IMR-90 (cell line): ENCODE measurements at regions not wholly inside any gene's neighbourhood (a gene's known extent, or its start where the extent isn't known, plus 50 kb on each side); places are given as distances from the start of the nearest gene placed in this dataset.

Source experiments
- ATAC-seq: fragments of 200-7000 bp; cut with Tn5 transposase; 2 replicates; pipeline ENCODE4 v1.9.1; 2020; ENCODE audit warnings: low read depth, mild to moderate bottlenecking, moderate library complexity
- BruUV-seq: library from RNA; stranded (reverse); fragments of 400-500 nt; replicated peaks from 2 replicates; lab custom pipeline; 2021; lab: Mats Ljungman, UMichigan
- CTCF ChIA-PET: fragments of 300-600 bp; formaldehyde crosslinking; extraction: SDS; loops from one replicate; lab custom pipeline; 2021; ENCODE audit warnings: antibody characterized with exemption; lab: Yijun Ruan, JAX
- POLR2A ChIA-PET: fragments of 300-600 bp; sonication (Branson Sonifier 250); formaldehyde crosslinking; loops from one replicate; lab custom pipeline; 2022; ENCODE audit warnings: antibody characterized with exemption; ENCODE audit not compliant: unreplicated experiment; lab: Charles Lee
- DNase-seq: peaks from one replicate; pipeline ENCODE4 v3.0.0; 2013
- H2AFZ ChIP-seq: replicated peaks from 2 replicates; pipeline ENCODE3; 2013; ENCODE audit warnings: low read length, mild to moderate bottlenecking; ENCODE audit not compliant: poor library complexity
- H2AK5ac ChIP-seq: 2 replicates; pipeline ENCODE4 v1.6.1; 2013; ENCODE audit warnings: low read depth, low read length, inconsistent platforms
- H2AK9ac ChIP-seq: replicated peaks from 2 replicates; pipeline ENCODE3; 2013; ENCODE audit warnings: mild to moderate bottlenecking, low read depth, low read length, moderate library complexity; ENCODE audit not compliant: poor library complexity
- H2BK120ac ChIP-seq: 2 replicates; pipeline ENCODE4 v1.6.1; 2013; ENCODE audit warnings: low read depth, low read length, inconsistent platforms
- H2BK15ac ChIP-seq: 3 replicates; pipeline ENCODE4 v1.6.1; 2013; ENCODE audit warnings: low read depth, low read length, inconsistent platforms
- H2BK20ac ChIP-seq: 2 replicates; pipeline ENCODE4 v1.6.1; 2013; ENCODE audit warnings: low read depth, mild to moderate bottlenecking, inconsistent platforms, low read length, moderate library complexity
- H2BK5ac ChIP-seq: 2 replicates; pipeline ENCODE4 v1.6.1; 2013; ENCODE audit warnings: mild to moderate bottlenecking, low read depth, low read length, inconsistent platforms; ENCODE audit not compliant: poor library complexity, severe bottlenecking
- H3K14ac ChIP-seq: replicated peaks from 2 replicates; pipeline ENCODE4 v1.6.1; 2013; ENCODE audit warnings: low read depth, low read length, inconsistent platforms
- H3K18ac ChIP-seq: 2 replicates; pipeline ENCODE4 v1.6.1; 2013; ENCODE audit warnings: low read depth, low read length, control low read depth
- H3K23ac ChIP-seq: 2 replicates; pipeline ENCODE4 v1.6.1; 2013; ENCODE audit warnings: low read depth, low read length, inconsistent platforms
- H3K27ac ChIP-seq: 2 replicates; pipeline ENCODE4 v1.5.1; 2013; ENCODE audit warnings: mild to moderate bottlenecking, control low read depth, low read length; ENCODE audit not compliant: insufficient read depth
- H3K27me3 ChIP-seq: 2 replicates; pipeline ENCODE4 v1.6.1; 2013; ENCODE audit warnings: low read length; ENCODE audit not compliant: control insufficient read depth, insufficient read depth
- H3K36me3 ChIP-seq: 2 replicates; pipeline ENCODE4 v1.6.1; 2013; ENCODE audit warnings: low read length, mixed read lengths; ENCODE audit not compliant: control insufficient read depth, insufficient read depth
- H3K4ac ChIP-seq: 2 replicates; pipeline ENCODE4 v1.6.1; 2013; ENCODE audit warnings: low read depth, low read length, inconsistent platforms
- H3K4me1 ChIP-seq: 2 replicates; pipeline ENCODE4 v1.6.1; 2013; ENCODE audit warnings: low read length, mixed read lengths; ENCODE audit not compliant: control insufficient read depth, insufficient read depth
- H3K4me2 ChIP-seq: 2 replicates; pipeline ENCODE4 v1.6.1; 2013; ENCODE audit warnings: low read depth, mild to moderate bottlenecking, control low read depth, low read length, moderate library complexity
- H3K4me3 ChIP-seq: 2 replicates; pipeline ENCODE4 v1.5.1; 2013; ENCODE audit warnings: low read depth, mild to moderate bottlenecking, control low read depth, low read length, moderate library complexity; ENCODE audit not compliant: insufficient read depth
- H3K56ac ChIP-seq: 2 replicates; pipeline ENCODE4 v1.6.1; 2013; ENCODE audit warnings: low read length, inconsistent platforms; ENCODE audit not compliant: insufficient read depth; ENCODE audit errors: extremely low read depth
- H3K79me1 ChIP-seq, 2 experiments: 2 replicates each; pipeline ENCODE4 v1.6.1; 2013; ENCODE audit warnings: low read length in 2 of 2, inconsistent platforms in 1 of 2, low read depth in 1 of 2
- H3K9ac ChIP-seq: 2 replicates; pipeline ENCODE4 v1.6.1; 2013; ENCODE audit warnings: low read depth, low read length, control low read depth
- H3K9me1 ChIP-seq: 2 replicates; pipeline ENCODE4 v1.6.1; 2013; ENCODE audit warnings: low read length, inconsistent platforms; ENCODE audit not compliant: insufficient read depth
- H3K9me3 ChIP-seq: 2 replicates; pipeline ENCODE4 v1.6.1; 2013; ENCODE audit warnings: low read length; ENCODE audit not compliant: control insufficient read depth, insufficient read depth
- H4K20me1 ChIP-seq: 2 replicates; pipeline ENCODE4 v1.6.1; 2013; ENCODE audit warnings: low read length, inconsistent platforms; ENCODE audit not compliant: insufficient read depth
- H4K5ac ChIP-seq: 2 replicates; pipeline ENCODE4 v1.6.1; 2013; ENCODE audit warnings: mild to moderate bottlenecking, low read depth, low read length, control low read depth
- H4K8ac ChIP-seq, 2 experiments: 2 replicates each; pipeline ENCODE4 v1.6.1; 2013; ENCODE audit warnings: low read depth in 2 of 2, low read length in 2 of 2, control low read depth in 1 of 2, inconsistent platforms in 1 of 2
- H4K91ac ChIP-seq: 2 replicates; pipeline ENCODE4 v1.6.1; 2013; ENCODE audit warnings: low read depth, low read length, inconsistent platforms; ENCODE audit not compliant: insufficient read depth
- CEBPB ChIP-seq: IDR thresholded peaks from 2 replicates; pipeline ENCODE4 v1.6.1; 2012; ENCODE audit warnings: low read depth, low read length, improper control_type of control experiment
- MAZ ChIP-seq: IDR thresholded peaks from 2 replicates; pipeline ENCODE4 v1.6.1; 2012; ENCODE audit warnings: low read depth, mild to moderate bottlenecking, low read length, improper control_type of control experiment, moderate library complexity, borderline replicate concordance
- MXI1 ChIP-seq: IDR thresholded peaks from 2 replicates; pipeline ENCODE4 v1.6.1; 2012; ENCODE audit warnings: low read depth, mild to moderate bottlenecking, low read length, moderate library complexity, borderline replicate concordance
- WGBS, 2 experiments: methylation state at CpG; one replicate each; pipeline versions ENCODE4 v1.1.5 to v1.1.7; 2013; ENCODE audit warnings: missing lambda C conversion rate in 2 of 2; ENCODE audit not compliant: insufficient read length in 1 of 2; ENCODE audit errors: extremely low coverage in 2 of 2; 5-methylcytosine and 5-hydroxymethylcytosine counted together
- dilution Hi-C: fragments of 300-500 bp; cut with HindIII; formaldehyde crosslinking; loops from one replicate; pipeline ENCODE4 v1.14.3; 2018; ENCODE audit warnings: low sequenced_read_pairs; ENCODE audit not compliant: unreplicated experiment
- in situ Hi-C: fragments of 300-500 bp; cut with MboI; formaldehyde crosslinking; loops from 3 replicates; pipeline ENCODE4 v1.14.3; 2019; ENCODE audit warnings: low sequenced_read_pairs, inconsistent platforms, mixed read lengths
- intact Hi-C: fragments of 100-400 bp; cut with micrococcal nuclease; formaldehyde crosslinking; loops from 2 replicates; pipeline ENCODE4 v1.10.0; 2022

DNA sequence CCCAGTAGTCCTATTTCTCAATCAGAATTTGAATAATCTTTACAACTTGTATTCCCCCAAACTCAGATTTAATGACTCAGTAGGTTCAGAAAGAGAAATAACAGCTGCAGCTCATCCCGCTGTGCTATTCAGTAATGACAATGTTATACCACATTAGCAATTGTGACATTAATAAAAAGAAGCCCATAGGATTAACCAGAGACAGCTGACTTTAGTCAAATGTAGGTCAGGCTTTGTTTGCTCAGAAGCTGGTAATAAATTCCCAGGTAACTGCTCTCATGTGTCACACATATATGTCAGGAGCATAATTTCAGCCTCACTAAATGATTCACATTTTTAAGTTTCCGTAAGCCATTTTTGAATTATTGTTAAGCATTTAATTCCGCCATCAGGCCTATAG, 222.0 kb upstream of the UBE2E2 start:
- Histone ChIP-seq H3K4me3 (no peak overlapping the region), H2BK120ac (no peak overlapping the region), H2BK5ac (no peak overlapping the region), H4K20me1 (no peaks in the 10 kb centered on the region), H2AFZ (no peak overlapping the region), H2AK5ac (no peak overlapping the region), H3K4me1 (no peaks in the 10 kb centered on the region), H2BK20ac (no peak overlapping the region), H4K8ac (no peak overlapping the region), H3K27ac (no peak overlapping the region), H3K9me3 (no peaks in the 10 kb centered on the region), H3K23ac (no peak overlapping the region), H3K56ac (no peak overlapping the region), H3K4ac (no peak overlapping the region), H3K4me2 (no peak overlapping the region), H3K79me1 (no peaks in the 10 kb centered on the region), H3K9me1 (no peaks in the 10 kb centered on the region), H3K9ac (no peak overlapping the region), H3K14ac (no peak overlapping the region), H2BK15ac (no peak overlapping the region), H2AK9ac (no peak overlapping the region), H3K36me3 (no peaks in the 10 kb centered on the region), H3K27me3 (no peaks in the 10 kb centered on the region; the same call in 1 of the 2 replicates), H4K91ac (no peak overlapping the region), H3K18ac (no peak overlapping the region), H4K5ac (no peak overlapping the region)
- WGBS, 2 experiments: no CpG with 5 or more reads among the region's 3 CpGs
- intact Hi-C loops (no loop called here), dilution Hi-C loops (no loop called here), in situ Hi-C loops (no loop called here)
- ATAC-seq: no peak
- CTCF ChIA-PET: no interaction called here
- TF ChIP-seq CEBPB (no peak), MAZ (no peak), MXI1 (no peak)
- DNase-seq: no peak
- POLR2A ChIA-PET: no interaction called here
- BruUV-seq: no TSS peak
